SKM-1 (cell line): ENCODE measurements at regions not wholly inside any gene's neighbourhood (a gene's known extent, or its start where the extent isn't known, plus 50 kb on each side); places are given as distances from the start of the nearest gene placed in this dataset.
"Not testable (repeated sequence)": the region's sequence is repeated elsewhere in the genome, so short reads cannot be mapped to it uniquely, and the experiment has no call there.

ENCODE experiments used
- DNase-seq: peaks from one replicate; lab custom pipeline; 2025; ENCODE audit not compliant: unreplicated experiment; lab: John Stamatoyannopoulos, UW

DNA sequence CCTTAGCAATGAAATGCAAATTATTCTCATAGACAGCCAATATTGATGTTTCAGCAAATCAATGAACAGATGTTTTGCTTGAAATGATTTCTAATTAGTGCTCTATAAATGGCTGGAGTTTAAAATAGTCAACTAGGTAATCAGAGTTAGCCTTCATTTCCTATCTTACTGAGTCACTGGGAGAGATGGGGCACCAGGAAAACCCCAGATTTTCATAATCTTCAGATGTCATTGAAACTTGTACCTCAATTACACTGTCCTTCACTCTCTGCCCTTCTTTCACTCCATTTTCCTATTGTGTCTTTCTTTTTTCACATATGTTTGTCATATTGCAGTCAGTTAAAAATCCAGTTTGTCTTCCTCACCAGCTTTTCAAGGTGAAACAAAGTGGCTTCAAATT, 92.7 kb downstream of the C12orf75 start:
- DNase-seq: no peak

DNA sequence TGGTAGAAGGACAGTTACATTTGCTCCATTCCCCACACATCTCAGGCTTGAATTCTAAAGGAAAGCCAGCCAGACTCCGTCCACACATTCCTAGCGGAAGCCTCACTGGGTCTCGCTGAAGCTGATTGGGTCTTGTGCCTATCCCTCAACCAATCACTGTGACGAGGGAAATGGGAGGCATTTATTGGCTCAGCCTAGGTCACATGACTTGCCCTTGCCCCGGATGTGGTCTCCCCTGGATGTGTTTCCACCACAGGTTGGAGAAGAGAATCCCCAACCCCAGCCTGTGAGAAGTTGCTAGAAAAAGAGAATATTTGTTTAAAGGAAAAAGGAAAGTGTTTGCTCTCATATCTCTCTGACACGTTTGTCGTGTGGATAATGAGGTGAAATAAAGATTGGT, 93.4 kb downstream of the C12orf75 start:
- no peak for DNase-seq

DNA sequence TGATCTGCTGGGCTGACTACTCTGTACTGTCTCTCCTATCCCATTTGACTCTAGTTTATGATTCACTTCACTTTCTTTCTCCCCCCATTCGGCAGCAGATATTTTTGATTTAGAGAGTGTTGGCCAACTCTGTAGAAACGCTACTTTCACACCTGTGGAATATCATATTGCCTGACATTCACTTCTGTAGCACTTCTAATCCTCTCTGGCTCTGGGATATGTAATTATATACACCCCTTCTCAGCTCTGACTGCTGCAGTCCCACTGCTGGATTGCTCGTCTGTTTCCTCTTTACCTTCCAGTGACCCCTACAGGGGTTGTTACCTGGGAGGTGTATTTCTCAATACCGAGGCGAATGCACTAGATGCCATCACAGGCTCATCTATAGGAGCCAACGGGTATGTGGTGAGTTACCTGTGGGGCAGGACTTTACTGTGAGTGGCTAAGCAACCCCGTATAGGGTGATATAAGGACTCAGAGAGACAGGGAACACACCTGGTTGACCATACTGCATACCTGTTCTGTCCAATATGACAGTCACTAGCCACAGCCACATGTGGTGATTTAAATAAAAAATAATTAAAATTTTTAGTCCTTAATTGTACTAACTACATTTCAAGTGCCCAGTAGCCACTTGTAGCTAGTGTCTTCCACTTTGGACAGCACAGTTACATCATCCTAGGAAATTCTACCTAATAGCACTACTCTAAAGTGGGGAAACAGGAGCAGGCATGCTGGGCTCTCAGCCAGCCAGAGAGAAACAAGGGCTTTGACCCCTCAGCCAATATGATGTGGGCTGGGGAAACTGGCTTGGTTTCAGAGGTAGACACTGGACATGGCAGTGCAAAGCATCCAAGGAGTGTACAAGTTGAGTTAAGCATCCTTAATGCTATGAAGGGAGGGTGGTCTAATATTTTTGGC, 95.0 kb downstream of the C12orf75 start:
- DNase-seq: no peak

DNA sequence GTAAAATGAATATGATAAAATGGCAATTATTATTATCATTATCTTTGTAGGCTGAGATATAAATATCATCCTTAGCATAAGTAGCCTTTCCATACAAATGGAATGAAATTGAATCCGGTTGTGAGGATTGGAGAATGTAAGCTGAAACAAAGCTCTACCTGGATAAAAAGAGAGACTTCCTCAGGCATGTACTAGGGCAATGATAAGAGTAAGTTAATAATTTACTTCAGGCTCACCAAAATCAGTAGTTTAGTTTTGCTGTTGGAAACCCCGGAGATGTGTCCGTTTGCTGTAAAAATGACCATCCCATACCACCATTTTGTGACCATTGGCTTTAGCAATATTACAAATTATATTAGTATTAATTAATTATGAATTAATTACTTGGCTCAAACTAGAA, 96.3 kb downstream of the C12orf75 start:
- no peak for DNase-seq

DNA sequence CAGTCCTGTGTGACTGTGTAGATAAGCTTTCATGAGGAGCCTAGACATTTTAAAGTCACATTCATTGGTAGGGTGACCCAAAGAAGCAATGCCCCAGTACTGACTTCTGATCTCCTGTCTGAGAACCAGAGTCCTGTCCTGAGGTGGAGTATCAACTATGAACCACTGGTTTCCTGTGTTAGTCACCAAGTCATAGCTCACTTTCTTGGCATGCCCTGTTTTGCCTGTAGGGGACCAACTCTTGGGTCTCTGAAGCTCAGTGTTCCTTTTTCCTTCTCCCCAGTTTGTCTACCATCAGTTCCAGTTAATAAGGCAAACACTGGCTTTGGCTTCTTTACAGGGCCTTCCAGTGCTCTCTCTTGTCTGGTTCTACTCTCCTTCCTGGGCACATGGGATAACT, 97.4 kb downstream of the C12orf75 start:
- no peak for DNase-seq

GRCh38 chr12:105428793-105429395, 98.4 kb downstream of the C12orf75 start:
- no peak for DNase-seq

- no peak for DNase-seq
Measured at GRCh38 chr12:105429511-105429910, 99.0 kb downstream of the C12orf75 start.

DNA sequence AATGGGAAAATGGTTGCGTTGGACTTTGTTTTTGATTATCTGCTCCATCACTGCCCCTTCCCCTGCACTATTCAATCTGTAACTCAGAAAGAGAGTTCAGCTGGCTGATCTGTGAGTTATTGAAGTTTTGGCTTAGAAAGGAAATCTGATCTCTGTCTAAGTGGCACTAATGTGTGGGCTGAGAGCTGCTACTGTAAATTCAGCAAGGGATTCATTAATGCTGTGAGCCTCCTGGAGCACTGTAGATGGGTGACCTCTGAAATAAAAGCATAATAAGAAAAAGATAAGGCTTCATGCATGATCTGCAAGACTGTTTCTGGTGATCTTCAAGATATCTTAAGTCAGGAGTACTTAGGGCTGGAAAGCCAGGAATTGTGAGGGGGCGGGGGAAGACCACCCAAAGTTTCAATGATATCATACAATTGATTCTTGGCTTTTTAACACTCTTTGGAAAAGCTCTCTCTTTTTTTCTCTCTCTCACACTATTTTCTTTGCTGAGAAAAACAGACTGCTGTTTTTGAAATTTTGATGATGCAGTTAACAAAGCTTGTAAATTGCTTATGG, 101.1 kb downstream of the C12orf75 start:
- DNase-seq: no peak

GRCh38 chr12:105433804-105434203, 103.3 kb downstream of the C12orf75 start:
- no peak for DNase-seq

DNA sequence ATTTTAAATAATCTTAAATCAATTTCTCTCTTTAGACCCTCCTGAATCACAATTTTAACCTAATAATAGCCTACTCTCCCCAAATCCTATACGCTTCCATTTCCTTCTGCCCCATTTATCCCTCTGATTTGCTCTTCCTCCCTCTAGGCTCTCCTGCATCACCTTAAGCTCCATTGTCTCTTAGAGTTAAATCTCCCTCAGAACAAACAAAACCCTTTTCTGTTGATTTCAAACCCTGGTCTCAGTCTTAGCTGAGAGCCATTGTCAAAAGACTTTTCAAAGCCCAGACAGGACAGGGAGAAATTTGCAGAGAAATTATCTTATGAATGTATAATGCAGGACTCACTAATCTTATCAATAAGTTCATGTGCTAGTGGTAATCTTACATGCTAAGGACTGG, 106.1 kb downstream of the C12orf75 start:
- no peak for DNase-seq

GRCh38 chr12:105440037-105440664, 109.7 kb downstream of the C12orf75 start:
- DNase-seq: no peak

- no peak for DNase-seq
Measured at GRCh38 chr12:105443802-105444652, 113.5 kb downstream of the C12orf75 start.

GRCh38 chr12:105444653-105445102, 114.2 kb downstream of the C12orf75 start:
- no peak for DNase-seq

DNA sequence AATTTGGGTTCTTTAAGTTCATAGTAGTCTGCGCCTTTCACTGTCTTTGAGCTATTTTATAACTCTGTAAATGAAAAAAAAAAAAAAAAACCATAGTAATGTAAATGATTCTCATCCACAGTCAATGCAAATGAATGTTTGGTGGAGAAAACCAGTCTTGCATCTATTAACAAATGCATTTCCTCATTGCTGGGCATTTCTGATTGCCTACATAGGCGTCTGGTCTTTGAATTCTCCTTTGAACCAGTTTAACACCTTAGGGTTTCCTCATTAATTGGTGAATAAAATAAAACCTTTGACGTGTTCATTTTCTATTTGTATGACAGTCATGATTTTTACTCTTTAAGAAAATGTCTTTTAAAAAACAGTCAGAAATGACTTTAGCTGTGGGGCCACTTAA, 114.8 kb downstream of the C12orf75 start:
- no peak for DNase-seq

DNA sequence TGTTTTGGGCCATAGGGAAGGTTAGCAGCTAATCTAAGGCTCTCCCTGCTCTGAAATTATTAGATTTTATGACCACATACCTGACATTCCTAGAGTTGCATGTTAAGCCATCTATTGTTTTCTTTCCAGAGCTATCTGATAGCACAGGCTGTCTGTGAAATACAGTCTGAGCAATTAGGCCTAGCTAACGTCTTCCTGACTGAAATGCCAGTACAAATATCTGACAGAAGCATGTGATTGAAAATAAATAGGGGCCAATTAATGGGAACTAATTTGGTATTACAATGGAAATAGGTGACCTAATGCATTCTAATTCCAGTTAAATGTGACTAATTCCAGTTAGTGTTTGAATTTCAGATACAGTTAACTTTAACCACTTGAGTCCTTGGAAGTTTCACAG, 115.2 kb downstream of the C12orf75 start:
- DNase-seq: no peak

DNA sequence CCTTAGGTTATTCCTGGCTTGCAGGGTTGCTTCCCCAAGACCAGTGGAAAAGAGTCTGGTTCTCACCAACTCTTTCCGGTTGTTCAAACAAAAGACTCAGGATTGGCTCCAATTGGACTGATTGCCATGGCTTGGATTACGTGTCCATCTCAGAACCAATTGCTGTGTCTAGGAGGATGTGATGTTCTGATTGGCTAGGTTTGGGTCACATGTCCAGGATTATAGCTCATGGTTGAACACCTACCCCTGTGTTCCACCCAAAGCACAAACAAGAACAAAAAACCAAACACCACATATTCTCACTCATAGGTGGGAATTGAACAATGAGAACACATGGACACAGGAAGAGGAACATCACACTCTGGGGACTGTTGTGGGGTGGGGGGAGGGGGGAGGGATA, 116.0 kb downstream of the C12orf75 start:
- DNase-seq: not testable (repeated sequence)

GRCh38 chr12:105449431-105449830, 118.9 kb downstream of the C12orf75 start:
- DNase-seq: no peak

DNA sequence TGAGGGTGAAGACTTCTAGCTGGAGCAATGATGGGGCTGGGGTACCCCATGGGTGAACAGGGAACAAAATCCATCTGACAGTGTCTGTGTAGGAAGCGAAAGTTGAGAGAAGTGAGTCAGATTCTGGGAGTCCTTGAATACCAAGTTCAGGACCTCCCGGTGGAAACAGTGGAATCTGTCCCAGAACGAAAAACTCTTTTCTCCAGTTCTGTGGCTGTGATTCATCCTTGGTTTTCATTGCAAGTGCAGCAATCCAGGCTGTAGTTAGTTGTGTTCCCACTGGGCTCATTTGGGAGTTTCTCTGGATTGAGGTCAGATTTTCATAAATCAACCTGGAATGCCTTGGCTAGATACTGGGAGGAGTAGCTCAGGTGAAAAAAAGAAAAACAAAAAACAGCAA, 120.7 kb downstream of the C12orf75 start:
- DNase-seq: no peak

GRCh38 chr12:105451798-105452197, 121.3 kb downstream of the C12orf75 start:
- DNase-seq: no peak

DNA sequence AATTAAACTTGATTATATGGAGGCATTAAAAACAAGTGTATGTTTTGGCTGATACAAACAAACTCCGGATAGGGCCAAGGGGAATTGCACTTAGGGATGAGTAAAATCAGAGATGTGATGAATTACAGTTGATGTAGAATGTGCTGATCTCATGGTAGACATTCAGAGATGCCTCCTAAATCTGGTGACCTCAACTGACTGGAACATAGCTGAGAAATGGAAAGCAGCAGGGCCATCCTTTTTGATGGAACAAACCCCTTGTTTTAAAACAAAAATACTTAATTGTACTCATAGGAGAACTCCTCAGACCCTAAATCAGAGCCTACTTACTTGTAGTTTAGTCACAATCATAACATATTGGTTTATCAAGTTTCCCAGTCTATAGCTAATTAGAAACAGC, 122.8 kb downstream of the C12orf75 start:
- no peak for DNase-seq

GRCh38 chr12:105454688-105455087, 124.2 kb downstream of the C12orf75 start:
- DNase-seq: no peak
